ENCODE measurements at regions not wholly inside any gene's neighbourhood (a gene's known extent, or its start where the extent isn't known, plus 50 kb on each side); places are given as distances from the start of the nearest gene placed in this dataset.

- TF ChIP-seq POLR2AphosphoS5 (IDR thresholded peaks at IDR 0.05; ENCODE audit: low read depth) (no peak), CTCF (IDR thresholded peaks at IDR 0.05; ENCODE audit: insufficient read depth, low read length) (no peak), SPI1 (IDR thresholded peaks at IDR 0.05; ENCODE audit: borderline replicate concordance, low read depth) (no peak)
Observed at GRCh38 chr15:70270752-70271111, 173.0 kb upstream of the TLE3 start.
